T47D (cell line): ENCODE measurements at regions not wholly inside any gene's neighbourhood (a gene's known extent, or its start where the extent isn't known, plus 50 kb on each side); places are given as distances from the start of the nearest gene placed in this dataset.

Experiments
- DNase-seq, 2 experiments: peaks; one replicate each; pipeline versions ENCODE4 v3.0.0 to v3.0.0-alpha.2; 2011 to 2012; ENCODE audit warnings: low read depth in 1 of 2, low spot score in 1 of 2
- JUND ChIP-seq: IDR thresholded peaks from 2 replicates; pipeline ENCODE4 v1.6.1; 2012; ENCODE audit warnings: low read depth
- in situ Hi-C: cut with HindIII; loops from 2 replicates; pipeline ENCODE4 v1.10.0; 2016; ENCODE audit warnings: low sequenced_read_pairs, low pct_unique_long_range_greater_than_20kb

DNA sequence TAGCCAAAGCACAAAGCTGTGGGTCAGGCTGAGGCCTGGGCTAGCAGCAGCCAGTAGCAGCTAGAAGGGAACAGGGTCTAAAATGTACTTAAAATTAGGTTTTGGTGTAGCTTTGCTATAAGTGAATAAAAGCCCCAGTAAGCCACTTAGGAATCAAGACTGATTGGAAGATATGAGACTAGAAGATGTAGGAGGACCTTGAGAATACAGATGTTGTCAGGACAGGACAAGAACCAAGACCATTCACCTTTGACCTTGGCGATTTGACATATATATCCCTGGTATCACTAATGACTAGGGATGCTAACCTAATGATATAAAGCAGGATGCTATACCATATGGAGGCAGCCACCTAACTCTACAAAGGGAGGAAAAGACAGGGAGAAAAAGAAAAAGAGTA is 238.1 kb downstream of the FBXO8 start:
- in situ Hi-C loops = no loop called here

DNA sequence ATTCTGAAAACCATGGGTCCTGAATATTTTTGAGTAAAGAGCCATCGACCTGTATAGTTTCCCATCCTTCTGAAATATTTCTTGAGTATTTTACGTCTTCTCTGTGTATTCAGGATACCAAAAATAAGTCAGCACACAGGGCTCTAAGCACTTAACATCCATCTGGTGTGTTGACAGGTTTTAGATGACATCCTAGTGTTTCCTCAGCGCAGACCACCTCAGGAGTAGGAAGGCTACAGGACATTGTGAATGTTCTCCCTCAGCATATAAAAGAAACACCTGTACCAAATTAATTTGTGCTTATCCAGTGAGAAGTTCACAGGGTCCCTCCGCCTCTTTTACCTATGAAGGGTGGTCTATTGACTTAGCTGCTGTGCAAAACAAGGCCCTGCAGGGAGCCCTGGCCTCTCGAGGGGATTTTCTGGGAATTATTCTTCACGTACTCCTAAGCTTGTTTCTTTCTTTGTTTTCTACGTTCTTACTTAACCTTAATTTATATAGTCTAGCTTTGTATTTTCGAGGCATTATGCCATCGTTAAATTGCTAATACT is 241.8 kb downstream of the FBXO8 start:
- in situ Hi-C loops = no loop called here
- DNase-seq = no peak
- no peak for TF ChIP-seq JUND

More for the DNA sequence above, 238.1 kb downstream of the FBXO8 start:
- no peak for DNase-seq
- no peak for TF ChIP-seq JUND

DNA sequence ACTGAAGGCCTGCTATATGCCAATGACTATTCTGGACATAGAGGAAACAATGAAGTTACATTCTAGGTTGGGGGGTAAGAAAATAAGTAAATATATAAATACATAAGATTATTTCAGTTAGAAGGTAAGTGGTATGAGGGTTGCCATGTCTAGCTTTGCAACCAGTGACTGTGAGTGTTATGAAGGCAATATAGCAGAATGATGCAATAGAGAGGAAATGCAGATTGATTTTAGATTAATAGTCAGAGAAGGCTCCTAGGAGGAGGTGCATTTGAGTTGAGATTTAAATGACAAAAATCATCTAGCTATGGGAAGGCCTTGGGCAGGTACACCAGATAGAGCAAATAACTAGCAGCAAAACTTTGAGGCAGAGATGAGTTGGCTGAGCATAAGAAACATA is 243.2 kb downstream of the FBXO8 start:
- no peak for DNase-seq
- in situ Hi-C loops = no loop called here
- TF ChIP-seq JUND = no peak

DNA sequence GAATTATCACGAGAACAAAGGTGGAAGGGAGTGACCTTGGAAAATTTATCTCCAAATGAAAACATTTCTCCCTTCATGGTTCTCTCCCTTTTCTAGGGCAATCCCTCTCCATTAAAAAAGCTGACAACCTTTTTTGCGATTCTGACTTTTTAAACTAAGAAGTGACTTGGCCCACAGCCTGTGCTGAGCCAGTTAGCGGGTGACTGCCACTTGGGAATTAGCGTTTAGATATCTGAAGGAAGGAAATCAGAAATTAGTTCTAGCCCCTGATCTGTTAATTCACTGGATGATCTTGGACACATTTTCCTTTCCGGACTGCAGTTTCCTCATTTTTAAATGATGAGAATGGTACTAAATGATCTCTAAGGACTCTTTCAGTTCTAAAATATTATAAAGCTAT is 245.0 kb downstream of the FBXO8 start:
- in situ Hi-C loops = no loop called here
- no peak for DNase-seq
- no peak for TF ChIP-seq JUND

DNA sequence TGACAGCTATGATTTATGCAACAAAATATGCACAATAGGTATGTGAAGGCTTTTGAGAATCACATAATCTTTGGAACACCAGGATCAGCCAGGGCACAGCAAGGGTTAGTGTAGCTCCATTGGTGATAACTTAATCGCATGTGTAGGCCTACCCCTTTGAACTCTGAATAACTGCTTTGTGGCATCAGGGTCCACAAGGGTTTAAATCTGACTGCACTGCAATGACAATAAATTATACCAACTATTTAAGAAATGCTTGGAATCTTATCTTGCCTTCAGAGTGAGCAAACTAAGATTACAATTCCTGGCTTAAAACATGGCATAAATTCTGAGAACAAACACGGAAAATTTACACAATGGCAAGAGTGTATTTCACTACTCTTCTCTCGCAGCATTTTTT is 245.8 kb downstream of the FBXO8 start:
- in situ Hi-C loops = no loop called here
- TF ChIP-seq JUND = no peak
- no peak for DNase-seq

GRCh38 chr4:174037049-174037448 is 246.4 kb downstream of the FBXO8 start:
- in situ Hi-C loops = no loop called here

DNA sequence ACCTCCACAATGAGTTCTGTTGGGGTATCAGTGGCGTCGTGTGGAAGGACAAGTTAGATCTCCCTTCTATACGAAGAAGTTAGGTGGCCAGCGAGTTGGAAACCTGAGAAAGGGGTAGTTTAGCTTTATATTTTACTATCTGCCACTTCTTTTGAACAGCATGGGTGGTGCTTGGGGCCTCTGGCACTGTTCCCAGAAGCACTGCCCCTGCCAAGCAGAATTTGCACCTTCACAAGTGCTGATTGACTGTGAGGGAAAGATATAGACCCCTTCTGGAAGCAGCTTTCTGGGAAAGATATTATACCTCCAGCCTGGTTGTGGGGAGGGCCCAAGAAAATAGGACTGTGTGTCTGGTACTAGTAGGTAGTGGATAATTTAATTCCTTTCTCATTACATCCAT is 246.9 kb downstream of the FBXO8 start:
- in situ Hi-C loops = no loop called here
- DNase-seq = no peak
- TF ChIP-seq JUND = no peak

More at GRCh38 chr4:174037049-174037448, 246.4 kb downstream of the FBXO8 start:
- no peak for DNase-seq
- TF ChIP-seq JUND = no peak

DNA sequence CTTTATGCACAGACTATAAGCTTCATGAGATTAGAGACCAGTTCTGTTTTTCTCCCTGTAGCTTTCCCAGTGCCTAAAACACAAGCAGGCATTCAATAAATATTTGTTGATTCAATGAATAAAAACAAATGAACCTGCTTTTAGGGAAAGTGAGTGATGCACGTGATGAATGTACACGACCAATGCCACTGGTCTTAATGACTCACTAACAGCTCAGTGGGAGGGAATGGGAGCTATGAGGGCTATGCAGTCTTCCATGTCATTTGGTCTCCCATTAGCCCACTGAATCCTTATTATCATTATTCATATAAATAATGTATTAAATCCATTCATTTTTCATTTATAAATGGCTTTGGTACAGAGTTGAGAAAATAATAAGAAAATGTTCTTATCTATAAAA is 247.4 kb downstream of the FBXO8 start:
- in situ Hi-C loops = no loop called here

GRCh38 chr4:174023641-174024040 is 259.8 kb downstream of the FBXO8 start:
- in situ Hi-C loops = no loop called here
- no peak for DNase-seq
- no peak for TF ChIP-seq JUND

More for the DNA sequence above, 247.4 kb downstream of the FBXO8 start:
- no peak for DNase-seq
- no peak for TF ChIP-seq JUND

DNA sequence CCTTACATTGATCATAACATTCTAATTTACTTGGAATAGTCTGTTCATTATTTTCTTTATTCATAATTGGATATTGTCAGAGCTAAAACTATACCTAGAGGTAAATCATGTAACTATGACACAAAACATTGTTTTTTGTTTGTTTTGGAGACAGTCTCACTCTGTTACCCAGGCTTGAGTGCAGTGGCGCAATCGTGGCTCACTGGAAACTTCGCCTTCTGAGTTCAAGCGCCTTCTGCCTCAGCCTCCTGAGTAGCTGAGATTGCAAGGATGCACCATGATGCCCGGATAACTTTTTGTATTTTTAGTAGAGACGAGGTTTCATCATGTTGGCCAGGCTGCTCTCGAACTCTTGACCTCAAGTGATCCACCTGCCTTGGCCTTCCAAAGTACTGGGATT is 265.2 kb downstream of the FBXO8 start:
- in situ Hi-C loops = no loop called here
- no peak for TF ChIP-seq JUND
- DNase-seq = no peak

GRCh38 chr4:174016251-174016650 is 267.2 kb downstream of the FBXO8 start:
- in situ Hi-C loops = no loop called here
- TF ChIP-seq JUND = no peak
- no peak for DNase-seq

DNA sequence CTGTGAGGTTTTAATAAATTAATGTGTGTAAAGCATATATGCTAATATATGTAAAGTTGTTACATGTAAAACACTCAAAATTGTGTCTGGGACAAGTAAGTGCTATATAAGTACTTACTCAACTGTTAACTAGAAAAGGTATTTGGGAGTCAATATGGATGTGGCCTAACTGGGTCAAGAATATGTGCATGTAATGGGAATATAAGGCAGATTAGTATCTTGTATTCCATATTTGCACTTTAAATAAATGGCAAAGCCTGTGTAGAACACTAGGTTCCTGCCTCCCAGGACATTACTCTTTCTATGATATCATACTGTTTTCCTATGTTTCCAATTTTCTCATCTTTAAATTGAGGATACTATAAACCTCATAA is 270.6 kb downstream of the FBXO8 start:
- in situ Hi-C loops = no loop called here
- no peak for TF ChIP-seq JUND
- no peak for DNase-seq

- no peak for TF ChIP-seq JUND
- in situ Hi-C loops = no loop called here
- DNase-seq = no peak
Observed at GRCh38 chr4:174012135-174012885, 271.2 kb downstream of the FBXO8 start.

GRCh38 chr4:174010547-174010946 is 272.9 kb downstream of the FBXO8 start:
- in situ Hi-C loops = no loop called here
- DNase-seq = no peak
- no peak for TF ChIP-seq JUND
